Fibroblast of lung (primary cell): ENCODE measurements at regions not wholly inside any gene's neighbourhood (a gene's known extent, or its start where the extent isn't known, plus 50 kb on each side); places are given as distances from the start of the nearest gene placed in this dataset.

Experiments
- DNase-seq, 2 donors: peaks; one replicate each; pipeline versions ENCODE4 v3.0.0 to v3.0.0-alpha.2; 2010; ENCODE audit warnings: low read depth in 2 of 2
- H2AFZ ChIP-seq: 2 replicates; pipeline ENCODE4 v1.5.1; 2012; ENCODE audit warnings: low read length, control low read depth, inconsistent platforms
- H3K27ac ChIP-seq: 2 replicates; pipeline ENCODE4 v1.5.1; 2011; ENCODE audit warnings: low read length, control low read depth; ENCODE audit not compliant: insufficient read depth
- H3K27me3 ChIP-seq: 2 replicates; pipeline ENCODE4 v1.5.1; 2011; ENCODE audit warnings: mild to moderate bottlenecking, low read length; ENCODE audit not compliant: control insufficient read depth, insufficient read depth
- H3K36me3 ChIP-seq: 2 replicates; pipeline ENCODE4 v1.5.1; 2011; ENCODE audit warnings: low read length; ENCODE audit not compliant: control insufficient read depth, insufficient read depth
- H3K4me1 ChIP-seq: 2 replicates; pipeline ENCODE4 v1.5.1; 2011; ENCODE audit warnings: low read length; ENCODE audit not compliant: control insufficient read depth, insufficient read depth; ENCODE audit errors: extremely low read depth
- H3K4me2 ChIP-seq: 2 replicates; pipeline ENCODE4 v1.5.1; 2011; ENCODE audit warnings: low read length, control low read depth; ENCODE audit not compliant: insufficient read depth; ENCODE audit errors: extremely low read depth
- H3K4me3 ChIP-seq, 4 experiments: fragments of 200-600 bp in 1 of 4; sonication (generic) in 1 of 4; replicated peaks in 1 of 4; 2 replicates each; pipeline ENCODE4 v1.5.1; 2011 to 2016; ENCODE audit warnings: low read length in 4 of 4, low read depth in 3 of 4, mild to moderate bottlenecking in 3 of 4, control low read depth in 2 of 4, inconsistent platforms in 1 of 4, mixed read lengths in 1 of 4; ENCODE audit not compliant: insufficient read depth in 1 of 4; ENCODE audit errors: control extremely low read depth in 1 of 4
- H3K79me2 ChIP-seq: 2 replicates; pipeline ENCODE4 v1.5.1; 2012; ENCODE audit warnings: mild to moderate bottlenecking, low read length, inconsistent platforms; ENCODE audit not compliant: control insufficient read depth, insufficient read depth
- H3K9ac ChIP-seq: 2 replicates; pipeline ENCODE4 v1.5.1; 2011; ENCODE audit warnings: mild to moderate bottlenecking, low read length, control low read depth; ENCODE audit not compliant: insufficient read depth
- H3K9me3 ChIP-seq: 2 replicates; pipeline ENCODE4 v1.5.1; 2012; ENCODE audit warnings: low read depth, low read length; ENCODE audit not compliant: control insufficient read depth, insufficient read depth
- H4K20me1 ChIP-seq: 2 replicates; pipeline ENCODE4 v1.5.1; 2011; ENCODE audit warnings: low read length; ENCODE audit not compliant: control insufficient read depth, insufficient read depth; ENCODE audit errors: extremely low read depth
- CTCF ChIP-seq, 2 donors: IDR thresholded peaks in 1 of 2; conservative IDR thresholded peaks in 1 of 2; 1 replicate in 1 of 2; 2 replicates in 1 of 2; pipeline ENCODE4 v1.5.1; 2011 to 2012; ENCODE audit warnings: low read length in 2 of 2, control low read depth in 1 of 2, inconsistent platforms in 1 of 2, low read depth in 1 of 2, mild to moderate bottlenecking in 1 of 2
- EZH2 ChIP-seq: IDR thresholded peaks from 2 replicates; pipeline ENCODE4 v1.5.1; 2012; ENCODE audit warnings: low read length, control low read depth, mild to moderate bottlenecking; ENCODE audit errors: missing control alignments

- no peak for DNase-seq
- H4K20me1 ChIP-seq, result no peaks in the 10 kb centered on the region
Observed at GRCh38 chr18:22099925-22100324, 69.5 kb upstream of the GATA6 start.

DNA sequence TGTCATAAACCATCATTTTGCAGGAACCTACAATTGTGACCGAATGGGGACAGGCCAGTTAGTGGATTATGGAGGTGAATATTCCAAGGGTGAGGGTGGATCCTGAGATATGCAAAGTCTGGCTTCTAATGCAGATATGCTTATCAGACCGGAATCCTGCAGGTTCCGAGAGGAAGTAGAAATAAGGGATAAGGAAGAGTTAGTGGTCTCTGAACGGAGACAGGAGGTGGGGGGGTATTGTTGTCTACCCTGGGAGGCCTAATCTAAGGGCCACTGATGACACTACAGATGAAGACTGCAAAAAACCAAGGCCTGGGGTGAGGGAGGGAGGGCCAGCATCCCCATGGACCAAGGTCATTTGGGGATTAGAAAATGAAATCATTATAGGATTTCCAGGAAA lies 67.7 kb upstream of the GATA6 start:
- Histone ChIP-seq H3K4me3 (no peak overlapping the region), H3K27me3 (no peaks in the 10 kb centered on the region), H2AFZ (no peak overlapping the region), H3K4me1 (no peaks in the 10 kb centered on the region), H3K27ac (no peak overlapping the region), H3K79me2 (no peaks in the 10 kb centered on the region), H3K4me2 (no peak overlapping the region), H4K20me1 (no peaks in the 10 kb centered on the region), H3K36me3 (no peaks in the 10 kb centered on the region), H3K9ac (no peak overlapping the region), H3K9me3 (no peaks in the 10 kb centered on the region)
- no peak for TF ChIP-seq EZH2
- no peak for DNase-seq

More at GRCh38 chr18:22099925-22100324, 69.5 kb upstream of the GATA6 start:
- no peak for TF ChIP-seq EZH2
- no peak for TF ChIP-seq CTCF (conservative IDR thresholded peaks at IDR 0.05 in 1 of 2, IDR thresholded peaks at IDR 0.05 in 1 of 2; ENCODE audit: low read depth in 1 of 2, low read length in 2 of 2)
- Histone ChIP-seq H3K9me3 (no peaks in the 10 kb centered on the region), H3K4me2 (no peak overlapping the region), H3K9ac (no peak overlapping the region), H3K4me1 (no peaks in the 10 kb centered on the region), H3K4me3 (no peak overlapping the region), H3K27ac (no peak overlapping the region), H3K79me2 (no peaks in the 10 kb centered on the region), H2AFZ (no peak overlapping the region), H3K36me3 (no peaks in the 10 kb centered on the region), H3K27me3 (no peaks in the 10 kb centered on the region)

GRCh38 chr18:22102953-22103646 lies 66.3 kb upstream of the GATA6 start:
- H3K4me1 ChIP-seq, result no peaks in the 10 kb centered on the region
- no peaks in the 10 kb centered on the region for H3K36me3 ChIP-seq
- DNase-seq, result no peak
- H2AFZ ChIP-seq, result no peak overlapping the region
- no peak overlapping the region for H3K4me3 ChIP-seq
- H3K9me3 ChIP-seq, result no peaks in the 10 kb centered on the region
- no peak overlapping the region for H3K4me2 ChIP-seq
- H3K79me2 ChIP-seq, result no peaks in the 10 kb centered on the region
- TF ChIP-seq CTCF (conservative IDR thresholded peaks at IDR 0.05 in 1 of 2, IDR thresholded peaks at IDR 0.05 in 1 of 2; ENCODE audit: low read depth in 1 of 2, low read length in 2 of 2), result no peak
- no peak for TF ChIP-seq EZH2
- no peak overlapping the region for H3K9ac ChIP-seq
- no peaks in the 10 kb centered on the region for H3K27me3 ChIP-seq
- H3K27ac ChIP-seq, result no peak overlapping the region
- no peaks in the 10 kb centered on the region for H4K20me1 ChIP-seq
